ENCODE measurements at regions not wholly inside any gene's neighbourhood (a gene's known extent, or its start where the extent isn't known, plus 50 kb on each side); places are given as distances from the start of the nearest gene placed in this dataset.

- 15% methylated on average over 5 of the region's 5 CpGs for WGBS (ENCODE audit: low lambda C conversion rate)
- H3K4me2 ChIP-seq (ENCODE audit: low read depth, low read length), result no peak overlapping the region
- FAIRE-seq (no peak), ATAC-seq (no peak), DNase-seq (ENCODE audit: low spot score) (no peak)
- no peak overlapping the region for H2AFZ ChIP-seq (ENCODE audit: low read length)
- H3K36me3 ChIP-seq (replicated peaks in 1 of 2; ENCODE audit: control insufficient read depth in 1 of 2, insufficient read depth in 2 of 2, low read length in 2 of 2), result no peaks in the 10 kb centered on the region
- CTCF ChIA-PET (ENCODE audit: low intra/inter-chr PET ratio, low total read pairs), result no interaction called here
- H3K27ac ChIP-seq (ENCODE audit: extremely low read length, insufficient read depth, low read length), result no peak overlapping the region
- H3K4me1 ChIP-seq (ENCODE audit: insufficient read depth, low read length), result no peaks in the 10 kb centered on the region
- H4K20me1 ChIP-seq (ENCODE audit: insufficient read depth, low read length), result no peaks in the 10 kb centered on the region
- H3K79me2 ChIP-seq (ENCODE audit: insufficient read depth, low read length), result no peaks in the 10 kb centered on the region
- TF ChIP-seq TBL1XR1 (IDR thresholded peaks at IDR 0.05; ENCODE audit: borderline replicate concordance, low read length, partially characterized antibody) (no peak), PITX1 (CRISPR knock-in tag; IDR thresholded peaks at IDR 0.05) (no peak), ZNF335 (CRISPR knock-in tag; IDR thresholded peaks at IDR 0.05) (no peak), IRF2 (CRISPR knock-in tag; IDR thresholded peaks at IDR 0.05) (no peak), NR2F2 (IDR thresholded peaks at IDR 0.05; ENCODE audit: borderline replicate concordance, low read depth) (no peak), ZNF644 (CRISPR knock-in tag; IDR thresholded peaks at IDR 0.05; ENCODE audit: low read depth) (no peak), TCF12 (IDR thresholded peaks at IDR 0.05) (no peak), TCF12 (CRISPR knock-in tag; IDR thresholded peaks at IDR 0.05) (no peak), ZNF318 (CRISPR knock-in tag; IDR thresholded peaks at IDR 0.05) (no peak)
- no peak overlapping the region for H3K4me3 ChIP-seq (replicated peaks in 1 of 3; ENCODE audit: insufficient read depth in 1 of 3, low read depth in 2 of 3, low read length in 3 of 3)
- H3K9ac ChIP-seq (ENCODE audit: insufficient read depth, low read depth, low read length), result no peak overlapping the region
- intact Hi-C loops (cut with micrococcal nuclease; ENCODE audit: unreplicated experiment) (no loop called here), in situ Hi-C loops (cut with HindIII; ENCODE audit: extremely low pct_ligation_motif_present, low pct_unique_long_range_greater_than_20kb) (no loop called here)
- H3K27me3 ChIP-seq (ENCODE audit: control insufficient read depth in 1 of 2, insufficient read depth in 2 of 2, low read length in 2 of 2), result no peaks in the 10 kb centered on the region
- no TSS peak for BruUV-seq (replicated peaks)
- peaks cover 86% of the 10 kb centered on the region for H3K9me3 ChIP-seq (ENCODE audit: low read length)
- POLR2A ChIA-PET, result no interaction called here
Measured at GRCh38 chr2:56671973-56672569, 488.3 kb downstream of the CCDC85A start.
